SK-N-SH (cell line): ENCODE measurements at regions not wholly inside any gene's neighbourhood (a gene's known extent, or its start where the extent isn't known, plus 50 kb on each side); places are given as distances from the start of the nearest gene placed in this dataset.

Experiments used
- EP300 ChIP-seq, 2 experiments: IDR thresholded peaks; 2 replicates each; pipeline versions ENCODE4 v1.4.0 to v1.6.1; 2012; ENCODE audit warnings: borderline replicate concordance in 1 of 2, low read depth in 1 of 2, low read length in 1 of 2
- GATA2 ChIP-seq: sonication (generic); formaldehyde crosslinking; IDR thresholded peaks from 2 replicates; pipeline ENCODE4 v1.5.0; 2020; ENCODE audit warnings: mild to moderate bottlenecking, missing genetic modification reagents
- IRF3 ChIP-seq: fragments of 150-350 bp; IDR thresholded peaks from 2 replicates; pipeline ENCODE4 v1.6.1; 2016; ENCODE audit warnings: mild to moderate bottlenecking, low read depth, low read length
- JUND ChIP-seq: IDR thresholded peaks from 2 replicates; pipeline ENCODE4 v1.4.0; 2012
- MXI1 ChIP-seq: IDR thresholded peaks from 2 replicates; pipeline ENCODE4 v1.6.1; 2012; ENCODE audit warnings: mild to moderate bottlenecking, low read depth, low read length, improper control_type of control experiment
- POLR2AphosphoS5 ChIP-seq: IDR thresholded peaks from 2 replicates; pipeline ENCODE4 v1.6.1; 2012; ENCODE audit warnings: low read depth, low read length
- RAD21 ChIP-seq: IDR thresholded peaks from 2 replicates; pipeline ENCODE4 v1.6.1; 2012; ENCODE audit warnings: mild to moderate bottlenecking, low read length
- RCOR1 ChIP-seq: fragments of 150-350 bp; IDR thresholded peaks from 2 replicates; pipeline ENCODE4 v1.6.1; 2017; ENCODE audit warnings: antibody characterized with exemption, low read length
- YY1 ChIP-seq: IDR thresholded peaks from 2 replicates; pipeline ENCODE4 v1.4.0; 2012; ENCODE audit warnings: low read depth, mild to moderate bottlenecking
- TF ChIP-seq, protein P1 (sequence below): fragments of 200-600 bp; sonication (generic); IDR thresholded peaks from 2 replicates; pipeline ENCODE4 v1.6.1; 2017; ENCODE audit warnings: antibody characterized with exemption, mild to moderate bottlenecking, moderate library complexity

GRCh38 chr11:80632691-80633090 lies 1191.9 kb upstream of the TENM4 start:
- TF ChIP-seq POLR2AphosphoS5 (no peak), MXI1 (no peak), RCOR1 (no peak), EP300 (IDR thresholded peaks at IDR 0.05; ENCODE audit: borderline replicate concordance in 1 of 2, low read depth in 1 of 2, low read length in 1 of 2) (no peak), IRF3 (no peak), GATA2 (CRISPR knock-in tag) (peak; percentile 58), JUND (no peak), YY1 (no peak), RAD21 (no peak)
- TF ChIP-seq, protein P1, sequence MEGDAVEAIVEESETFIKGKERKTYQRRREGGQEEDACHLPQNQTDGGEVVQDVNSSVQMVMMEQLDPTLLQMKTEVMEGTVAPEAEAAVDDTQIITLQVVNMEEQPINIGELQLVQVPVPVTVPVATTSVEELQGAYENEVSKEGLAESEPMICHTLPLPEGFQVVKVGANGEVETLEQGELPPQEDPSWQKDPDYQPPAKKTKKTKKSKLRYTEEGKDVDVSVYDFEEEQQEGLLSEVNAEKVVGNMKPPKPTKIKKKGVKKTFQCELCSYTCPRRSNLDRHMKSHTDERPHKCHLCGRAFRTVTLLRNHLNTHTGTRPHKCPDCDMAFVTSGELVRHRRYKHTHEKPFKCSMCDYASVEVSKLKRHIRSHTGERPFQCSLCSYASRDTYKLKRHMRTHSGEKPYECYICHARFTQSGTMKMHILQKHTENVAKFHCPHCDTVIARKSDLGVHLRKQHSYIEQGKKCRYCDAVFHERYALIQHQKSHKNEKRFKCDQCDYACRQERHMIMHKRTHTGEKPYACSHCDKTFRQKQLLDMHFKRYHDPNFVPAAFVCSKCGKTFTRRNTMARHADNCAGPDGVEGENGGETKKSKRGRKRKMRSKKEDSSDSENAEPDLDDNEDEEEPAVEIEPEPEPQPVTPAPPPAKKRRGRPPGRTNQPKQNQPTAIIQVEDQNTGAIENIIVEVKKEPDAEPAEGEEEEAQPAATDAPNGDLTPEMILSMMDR: no peak
